Panc1 (cell line): ENCODE measurements at regions not wholly inside any gene's neighbourhood (a gene's known extent, or its start where the extent isn't known, plus 50 kb on each side); places are given as distances from the start of the nearest gene placed in this dataset.

Source experiments
- POLR2AphosphoS5 ChIP-seq: IDR thresholded peaks from 2 replicates; pipeline ENCODE4 v1.6.1; 2012; ENCODE audit warnings: mild to moderate bottlenecking, low read depth, low read length, moderate library complexity
- SIN3A ChIP-seq: IDR thresholded peaks from 2 replicates; pipeline ENCODE4 v1.6.1; 2012; ENCODE audit warnings: low read depth, mild to moderate bottlenecking, low read length, moderate library complexity, borderline replicate concordance; ENCODE audit not compliant: insufficient read depth
- TCF7L2 ChIP-seq: IDR thresholded peaks from 2 replicates; pipeline ENCODE4 v1.6.1; 2011; ENCODE audit warnings: mild to moderate bottlenecking, low read depth, low read length, inconsistent platforms
- TF ChIP-seq, protein P1 (sequence below): fragments of 450-650 bp; IDR thresholded peaks from 2 replicates; pipeline ENCODE4 v1.5.1; 2017; ENCODE audit warnings: mild to moderate bottlenecking
- TF ChIP-seq, protein P2 (sequence below), 2 experiments: IDR thresholded peaks; 2 replicates each; pipeline ENCODE4 v1.6.1; 2011 to 2012; ENCODE audit warnings: low read depth in 2 of 2, control low read depth in 1 of 2, low read length in 1 of 2, mild to moderate bottlenecking in 1 of 2, moderate library complexity in 1 of 2; ENCODE audit not compliant: insufficient read depth in 1 of 2

DNA sequence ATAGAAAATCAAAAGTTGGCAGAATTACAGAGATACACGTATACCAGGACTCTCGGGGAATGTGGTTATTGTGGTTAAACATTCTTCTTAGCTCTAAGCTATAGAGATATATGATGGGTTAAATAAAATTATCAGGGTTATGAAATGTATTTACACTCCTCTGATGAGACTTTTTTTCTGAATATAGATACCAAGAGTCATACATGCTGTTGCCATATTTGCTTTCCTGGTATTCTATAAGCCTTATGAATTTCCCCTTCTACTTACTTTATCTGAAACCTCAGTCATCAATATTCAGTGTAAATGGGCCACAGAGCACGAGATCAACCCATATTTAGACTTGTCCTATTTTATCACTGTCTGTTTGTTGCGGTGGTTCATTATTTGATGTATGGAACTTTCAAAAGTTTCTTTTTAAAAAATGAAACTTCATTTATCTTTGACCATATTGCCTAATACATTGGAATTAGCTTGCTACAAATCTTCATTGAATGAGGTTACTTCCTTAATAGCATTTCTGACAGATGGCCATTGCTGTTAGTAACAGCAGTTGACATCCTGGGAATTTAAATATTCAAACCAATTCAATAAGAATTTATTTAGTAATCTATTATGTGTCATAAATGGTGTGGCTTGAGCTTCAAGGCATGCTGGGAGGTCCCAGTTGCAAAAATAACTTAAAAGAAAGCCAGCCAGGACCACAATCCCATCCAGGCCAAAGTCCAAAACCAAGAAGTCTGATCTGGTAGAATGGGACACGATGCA, 393.5 kb downstream of the PCNX1 start:
- TF ChIP-seq, protein P1, sequence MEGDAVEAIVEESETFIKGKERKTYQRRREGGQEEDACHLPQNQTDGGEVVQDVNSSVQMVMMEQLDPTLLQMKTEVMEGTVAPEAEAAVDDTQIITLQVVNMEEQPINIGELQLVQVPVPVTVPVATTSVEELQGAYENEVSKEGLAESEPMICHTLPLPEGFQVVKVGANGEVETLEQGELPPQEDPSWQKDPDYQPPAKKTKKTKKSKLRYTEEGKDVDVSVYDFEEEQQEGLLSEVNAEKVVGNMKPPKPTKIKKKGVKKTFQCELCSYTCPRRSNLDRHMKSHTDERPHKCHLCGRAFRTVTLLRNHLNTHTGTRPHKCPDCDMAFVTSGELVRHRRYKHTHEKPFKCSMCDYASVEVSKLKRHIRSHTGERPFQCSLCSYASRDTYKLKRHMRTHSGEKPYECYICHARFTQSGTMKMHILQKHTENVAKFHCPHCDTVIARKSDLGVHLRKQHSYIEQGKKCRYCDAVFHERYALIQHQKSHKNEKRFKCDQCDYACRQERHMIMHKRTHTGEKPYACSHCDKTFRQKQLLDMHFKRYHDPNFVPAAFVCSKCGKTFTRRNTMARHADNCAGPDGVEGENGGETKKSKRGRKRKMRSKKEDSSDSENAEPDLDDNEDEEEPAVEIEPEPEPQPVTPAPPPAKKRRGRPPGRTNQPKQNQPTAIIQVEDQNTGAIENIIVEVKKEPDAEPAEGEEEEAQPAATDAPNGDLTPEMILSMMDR: no peak
- TF ChIP-seq TCF7L2 (no peak), SIN3A (no peak), POLR2AphosphoS5 (no peak)
- TF ChIP-seq, protein P2, sequence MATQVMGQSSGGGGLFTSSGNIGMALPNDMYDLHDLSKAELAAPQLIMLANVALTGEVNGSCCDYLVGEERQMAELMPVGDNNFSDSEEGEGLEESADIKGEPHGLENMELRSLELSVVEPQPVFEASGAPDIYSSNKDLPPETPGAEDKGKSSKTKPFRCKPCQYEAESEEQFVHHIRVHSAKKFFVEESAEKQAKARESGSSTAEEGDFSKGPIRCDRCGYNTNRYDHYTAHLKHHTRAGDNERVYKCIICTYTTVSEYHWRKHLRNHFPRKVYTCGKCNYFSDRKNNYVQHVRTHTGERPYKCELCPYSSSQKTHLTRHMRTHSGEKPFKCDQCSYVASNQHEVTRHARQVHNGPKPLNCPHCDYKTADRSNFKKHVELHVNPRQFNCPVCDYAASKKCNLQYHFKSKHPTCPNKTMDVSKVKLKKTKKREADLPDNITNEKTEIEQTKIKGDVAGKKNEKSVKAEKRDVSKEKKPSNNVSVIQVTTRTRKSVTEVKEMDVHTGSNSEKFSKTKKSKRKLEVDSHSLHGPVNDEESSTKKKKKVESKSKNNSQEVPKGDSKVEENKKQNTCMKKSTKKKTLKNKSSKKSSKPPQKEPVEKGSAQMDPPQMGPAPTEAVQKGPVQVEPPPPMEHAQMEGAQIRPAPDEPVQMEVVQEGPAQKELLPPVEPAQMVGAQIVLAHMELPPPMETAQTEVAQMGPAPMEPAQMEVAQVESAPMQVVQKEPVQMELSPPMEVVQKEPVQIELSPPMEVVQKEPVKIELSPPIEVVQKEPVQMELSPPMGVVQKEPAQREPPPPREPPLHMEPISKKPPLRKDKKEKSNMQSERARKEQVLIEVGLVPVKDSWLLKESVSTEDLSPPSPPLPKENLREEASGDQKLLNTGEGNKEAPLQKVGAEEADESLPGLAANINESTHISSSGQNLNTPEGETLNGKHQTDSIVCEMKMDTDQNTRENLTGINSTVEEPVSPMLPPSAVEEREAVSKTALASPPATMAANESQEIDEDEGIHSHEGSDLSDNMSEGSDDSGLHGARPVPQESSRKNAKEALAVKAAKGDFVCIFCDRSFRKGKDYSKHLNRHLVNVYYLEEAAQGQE (IDR thresholded peaks at IDR 0.05; ENCODE audit: insufficient read depth in 1 of 2, low read depth in 2 of 2, low read length in 1 of 2): no peak
